Loucy (cell line): ENCODE measurements at regions not wholly inside any gene's neighbourhood (a gene's known extent, or its start where the extent isn't known, plus 50 kb on each side); places are given as distances from the start of the nearest gene placed in this dataset.

Experiments used
- H2AFZ ChIP-seq: fragments of 200-600 bp; sonication (generic); 2 replicates; pipeline ENCODE4 v1.6.0; 2016; ENCODE audit warnings: antibody characterized with exemption, mild to moderate bottlenecking, low read length, moderate library complexity
- H3F3A ChIP-seq: fragments of 200-600 bp; 2 replicates; pipeline ENCODE4 v1.6.0; 2016; ENCODE audit warnings: antibody characterized with exemption, low read depth, mild to moderate bottlenecking
- H3K27me3 ChIP-seq: fragments of 200-600 bp; sonication (generic); 2 replicates; pipeline ENCODE4 v1.6.1; 2014; ENCODE audit warnings: low read length, mild to moderate bottlenecking; ENCODE audit not compliant: insufficient read depth, poor library complexity, severe bottlenecking
- H3K36me3 ChIP-seq: fragments of 200-600 bp; sonication (generic); 2 replicates; pipeline ENCODE4 v1.6.1; 2016; ENCODE audit warnings: low read length; ENCODE audit not compliant: insufficient read depth
- H3K4me1 ChIP-seq: fragments of 200-600 bp; sonication (generic); 2 replicates; pipeline ENCODE4 v1.5.1; 2014; ENCODE audit warnings: low read length, mild to moderate bottlenecking; ENCODE audit not compliant: insufficient read depth, poor library complexity, severe bottlenecking
- H3K4me2 ChIP-seq: fragments of 200-600 bp; sonication (generic); 2 replicates; pipeline ENCODE4 v1.6.0; 2014; ENCODE audit warnings: antibody characterized with exemption, low read length, low read depth, mild to moderate bottlenecking; ENCODE audit not compliant: poor library complexity, severe bottlenecking
- H3K4me3 ChIP-seq: fragments of 200-600 bp; sonication (generic); 2 replicates; pipeline ENCODE4 v1.5.1; 2014; ENCODE audit warnings: low read length, mild to moderate bottlenecking, mixed read lengths; ENCODE audit not compliant: poor library complexity, severe bottlenecking
- H3K79me2 ChIP-seq: fragments of 200-600 bp; sonication (generic); 2 replicates; pipeline ENCODE4 v1.6.1; 2014; ENCODE audit warnings: low read length; ENCODE audit not compliant: insufficient read depth
- H3K9ac ChIP-seq: fragments of 200-600 bp; sonication (generic); 2 replicates; pipeline ENCODE4 v1.6.0; 2014; ENCODE audit warnings: mild to moderate bottlenecking, low read depth, low read length, moderate library complexity; ENCODE audit not compliant: poor library complexity, severe bottlenecking
- H3K9me2 ChIP-seq: fragments of 200-600 bp; sonication (generic); replicated peaks from 2 replicates; pipeline ENCODE4 v1.6.1; 2016; ENCODE audit warnings: low read depth, low read length, mixed read lengths
- H3K9me3 ChIP-seq: fragments of 200-600 bp; sonication (generic); 2 replicates; pipeline ENCODE4 v1.6.1; 2014; ENCODE audit warnings: mild to moderate bottlenecking, antibody characterized with exemption, low read length, low read depth; ENCODE audit not compliant: insufficient read depth
- H4K20me1 ChIP-seq: fragments of 200-600 bp; sonication (generic); 2 replicates; pipeline ENCODE4 v1.6.0; 2014; ENCODE audit warnings: antibody characterized with exemption, low read length, mild to moderate bottlenecking; ENCODE audit not compliant: insufficient read depth, poor library complexity, severe bottlenecking
- CTCF ChIP-seq: fragments of 200-600 bp; sonication (generic); conservative IDR thresholded peaks from 2 replicates; pipeline ENCODE4 v1.5.1; 2014; ENCODE audit warnings: mild to moderate bottlenecking, antibody characterized with exemption, low read length
- EZH2phosphoT487 ChIP-seq: fragments of 200-600 bp; IDR thresholded peaks from 2 replicates; pipeline ENCODE4 v1.6.1; 2018; ENCODE audit warnings: antibody characterized with exemption, mild to moderate bottlenecking, moderate library complexity, borderline replicate concordance

GRCh38 chr16:26252598-26252997 lies 560.8 kb downstream of the HS3ST4 start:
- Histone ChIP-seq H3K79me2 (no peaks in the 10 kb centered on the region), H3K9me2 (no peaks in the 10 kb centered on the region), H3F3A (no peaks in the 10 kb centered on the region), H3K4me2 (no peak overlapping the region), H2AFZ (no peak overlapping the region), H3K9me3 (peaks cover 4% of the 10 kb centered on the region; the same call in 1 of the 2 replicates), H3K9ac (no peak overlapping the region), H3K4me1 (peaks cover 6% of the 10 kb centered on the region), H3K27me3 (no peaks in the 10 kb centered on the region), H3K36me3 (no peaks in the 10 kb centered on the region), H4K20me1 (no peaks in the 10 kb centered on the region), H3K4me3 (no peak overlapping the region)
- TF ChIP-seq CTCF (no peak), EZH2phosphoT487 (no peak)

GRCh38 chr16:26261621-26262020 lies 569.9 kb downstream of the HS3ST4 start:
- Histone ChIP-seq H3K9me2 (no peaks in the 10 kb centered on the region), H3K4me2 (no peak overlapping the region), H2AFZ (no peak overlapping the region), H3K9ac (no peak overlapping the region), H3F3A (no peaks in the 10 kb centered on the region), H3K9me3 (no peaks in the 10 kb centered on the region), H3K79me2 (no peaks in the 10 kb centered on the region), H3K4me3 (no peak overlapping the region), H3K36me3 (no peaks in the 10 kb centered on the region), H3K4me1 (peaks cover 14% of the 10 kb centered on the region), H3K27me3 (no peaks in the 10 kb centered on the region), H4K20me1 (no peaks in the 10 kb centered on the region)
- TF ChIP-seq EZH2phosphoT487 (no peak), CTCF (no peak)

- no peak for TF ChIP-seq EZH2phosphoT487
- no peak for TF ChIP-seq CTCF
- Histone ChIP-seq H3K79me2 (no peaks in the 10 kb centered on the region), H4K20me1 (no peaks in the 10 kb centered on the region), H3K4me3 (peak overlapping the region; percentile 20), H2AFZ (no peak overlapping the region), H3K9me2 (no peaks in the 10 kb centered on the region), H3K9me3 (no peaks in the 10 kb centered on the region), H3K4me1 (peaks cover 31% of the 10 kb centered on the region), H3K4me2 (peak overlapping the region; percentile 35), H3K27me3 (no peaks in the 10 kb centered on the region), H3K9ac (no peak overlapping the region), H3F3A (no peaks in the 10 kb centered on the region), H3K36me3 (no peaks in the 10 kb centered on the region)
These were observed 571.6 kb downstream of the HS3ST4 start for GRCh38 chr16:26263406-26263805.
